IPS DF 6.9 (cell line): ENCODE measurements at regions not wholly inside any gene's neighbourhood (a gene's known extent, or its start where the extent isn't known, plus 50 kb on each side); places are given as distances from the start of the nearest gene placed in this dataset.

Experiments used
- DNase-seq: peaks from one replicate; pipeline ENCODE4 v3.0.0-alpha.2; 2013; ENCODE audit warnings: low read depth, low spot score
- H3K27ac ChIP-seq: one replicate; pipeline ENCODE4 v1.5.1; 2013; ENCODE audit warnings: low read length, control low read depth
- H3K27me3 ChIP-seq: 2 replicates; pipeline ENCODE4 v1.6.1; 2013; ENCODE audit warnings: mild to moderate bottlenecking, low read length; ENCODE audit not compliant: control insufficient read depth, insufficient read depth
- H3K36me3 ChIP-seq: 2 replicates; pipeline ENCODE4 v1.6.1; 2013; ENCODE audit warnings: low read length; ENCODE audit not compliant: control insufficient read depth, insufficient read depth
- H3K4me1 ChIP-seq: 2 replicates; pipeline ENCODE4 v1.6.1; 2013; ENCODE audit warnings: low read length; ENCODE audit not compliant: control insufficient read depth, insufficient read depth
- H3K4me3 ChIP-seq: 2 replicates; pipeline ENCODE4 v1.5.1; 2013; ENCODE audit warnings: mild to moderate bottlenecking, low read length
- H3K9me3 ChIP-seq: 2 replicates; pipeline ENCODE4 v1.6.1; 2013; ENCODE audit warnings: low read length, inconsistent platforms; ENCODE audit not compliant: control insufficient read depth, insufficient read depth
- WGBS: extraction: QIAGEN DNeasy Blood & Tissue Kit; methylation state at CpG from one replicate; pipeline ENCODE4 v1.1.7; 2013; ENCODE audit warnings: mixed read lengths, missing lambda C conversion rate; ENCODE audit not compliant: insufficient read length, insufficient coverage; 5-methylcytosine and 5-hydroxymethylcytosine counted together

DNA sequence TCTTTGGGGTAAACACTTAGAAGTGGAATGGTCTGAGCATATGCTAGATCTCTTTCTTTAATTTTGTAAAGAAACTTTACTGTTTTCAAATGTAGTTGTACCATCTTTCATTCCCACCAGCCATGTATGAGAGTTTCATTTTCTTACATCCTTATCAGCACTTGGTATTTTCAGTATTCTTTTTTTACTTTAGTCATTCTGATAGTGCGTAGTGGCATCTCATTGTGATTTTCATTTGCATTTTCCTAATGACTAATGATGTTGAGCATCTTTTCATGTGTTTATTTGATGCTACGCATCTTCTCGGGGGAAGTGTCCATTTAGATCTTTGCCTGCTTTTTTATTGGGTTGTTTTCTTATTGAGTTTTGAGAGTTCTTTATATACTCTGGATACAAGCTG, 71.3 kb upstream of the PRPS1 start:
- no peaks in the 10 kb centered on the region for H3K9me3 ChIP-seq
- no peak overlapping the region for H3K4me3 ChIP-seq
- no peaks in the 10 kb centered on the region for H3K36me3 ChIP-seq
- WGBS = no CpG with 5 or more reads among the region's 3 CpGs
- no peak overlapping the region for H3K27ac ChIP-seq
- DNase-seq = no peak
- H3K4me1 ChIP-seq = peaks cover 2% of the 10 kb centered on the region; the same call in 1 of the 2 replicates
- H3K27me3 ChIP-seq = no peaks in the 10 kb centered on the region

DNA sequence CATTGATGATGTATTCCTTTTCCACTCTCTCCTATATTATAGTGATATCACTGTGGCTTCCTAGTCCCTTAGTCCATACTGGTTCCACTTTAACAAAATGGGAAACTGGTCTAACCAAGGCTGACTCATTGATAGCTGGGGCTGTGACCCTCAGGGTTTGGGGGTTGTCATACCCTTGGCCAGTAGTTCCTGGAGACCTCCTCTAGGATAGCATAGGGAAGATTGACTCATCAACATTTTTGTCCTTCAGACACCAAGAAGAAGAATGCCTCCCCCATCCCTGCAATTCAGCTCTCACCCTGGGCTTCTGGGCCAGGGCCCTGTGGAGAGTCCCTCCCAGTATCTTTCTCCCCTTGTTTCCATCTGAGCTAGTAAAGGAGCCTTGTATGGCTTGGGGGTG, 68.8 kb upstream of the PRPS1 start:
- no peaks in the 10 kb centered on the region for H3K27me3 ChIP-seq
- H3K9me3 ChIP-seq = no peaks in the 10 kb centered on the region

DNA sequence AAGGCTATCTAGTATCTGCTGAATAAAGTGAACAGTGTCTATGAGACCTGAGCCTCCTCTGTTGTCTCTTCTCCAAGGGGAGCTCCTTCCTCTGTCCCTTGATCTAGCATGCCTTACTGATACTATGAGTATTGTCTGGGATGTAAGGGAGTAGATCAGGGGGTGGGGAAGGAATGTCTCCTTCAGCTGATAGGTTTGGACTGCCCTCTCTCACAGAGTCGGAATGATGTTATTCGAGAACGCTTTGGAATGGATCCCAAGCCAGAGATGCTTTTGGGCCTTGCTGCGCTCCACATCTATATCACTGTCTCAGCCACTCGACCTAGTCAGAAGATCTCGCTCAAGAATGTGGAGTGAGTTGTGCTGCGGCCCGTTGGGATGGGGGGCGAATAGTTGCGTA, 68.3 kb upstream of the PRPS1 start:
- Histone ChIP-seq H3K9me3 (no peaks in the 10 kb centered on the region), H3K27ac (no peak overlapping the region), H3K4me3 (no peak overlapping the region), H3K4me1 (peaks cover 3% of the 10 kb centered on the region), H3K36me3 (no peaks in the 10 kb centered on the region), H3K27me3 (no peaks in the 10 kb centered on the region)
- no CpG with 5 or more reads among the region's 10 CpGs for WGBS
- no peak for DNase-seq

More for the DNA sequence above, 68.8 kb upstream of the PRPS1 start:
- Histone ChIP-seq H3K4me3 (no peak overlapping the region), H3K27ac (no peak overlapping the region), H3K36me3 (no peaks in the 10 kb centered on the region), H3K4me1 (peaks cover 3% of the 10 kb centered on the region)
- DNase-seq = no peak

DNA sequence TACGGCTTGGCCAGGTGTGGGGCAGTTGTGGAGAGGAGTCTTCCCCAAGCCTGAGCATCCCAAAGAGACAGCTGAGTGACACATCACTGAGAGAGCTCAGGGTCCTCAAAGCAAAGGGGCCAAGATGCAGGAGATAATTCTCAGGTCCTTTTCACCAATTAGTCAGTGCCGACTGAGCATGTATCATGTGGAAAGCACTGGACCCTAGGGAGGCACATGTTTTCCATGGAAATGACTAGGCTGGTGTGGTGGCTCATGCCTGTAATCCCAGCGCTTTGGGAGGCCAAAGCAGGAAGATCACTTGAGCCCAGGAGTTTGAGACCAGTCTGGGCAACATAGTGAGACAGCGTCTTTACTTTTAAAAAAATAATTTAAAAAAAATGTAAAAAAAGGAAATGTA, 67.3 kb upstream of the PRPS1 start:
- Histone ChIP-seq H3K27me3 (no peaks in the 10 kb centered on the region), H3K4me1 (peaks cover 3% of the 10 kb centered on the region), H3K36me3 (no peaks in the 10 kb centered on the region), H3K4me3 (no peak overlapping the region), H3K27ac (no peak overlapping the region), H3K9me3 (no peaks in the 10 kb centered on the region)
- WGBS = no CpG with 5 or more reads among the region's 4 CpGs
- DNase-seq = no peak

DNA sequence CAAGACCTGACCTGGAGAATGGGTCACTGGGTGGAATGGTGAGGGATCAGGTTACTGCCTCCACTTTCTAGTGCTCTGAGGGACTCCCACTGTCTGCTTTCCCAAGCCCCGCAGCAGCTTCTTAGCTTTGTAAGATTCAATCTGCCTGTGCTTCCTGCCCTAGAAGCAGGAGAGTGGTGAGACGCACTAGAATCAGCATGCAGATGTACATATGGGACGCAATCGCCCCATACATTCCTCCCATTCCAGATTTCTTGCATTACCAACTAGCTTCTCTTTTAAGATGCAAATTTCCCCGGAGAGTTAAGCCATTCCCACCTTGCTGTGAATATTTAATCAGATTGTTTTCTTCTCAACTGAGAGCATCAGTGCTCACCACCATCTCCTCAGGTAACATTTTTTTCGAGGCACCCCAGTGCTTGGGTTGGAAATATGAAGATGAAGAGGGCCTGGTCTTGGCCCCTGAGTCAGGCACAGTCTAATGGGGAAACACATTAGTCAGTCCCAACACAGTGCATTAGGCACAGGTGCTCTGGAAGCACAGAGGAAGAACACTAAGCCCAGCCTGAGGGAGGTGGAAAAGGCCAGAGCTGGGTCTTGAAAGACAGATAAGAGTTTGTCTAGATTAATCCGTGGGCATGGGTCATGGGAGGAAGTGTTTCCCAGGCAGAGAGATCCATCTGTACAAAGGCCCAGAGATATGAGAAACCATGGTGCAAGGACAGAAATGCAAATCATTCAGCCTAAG, 66.7 kb upstream of the PRPS1 start:
- WGBS = no CpG with 5 or more reads among the region's 7 CpGs
- H3K36me3 ChIP-seq = no peaks in the 10 kb centered on the region
- peaks cover 3% of the 10 kb centered on the region for H3K4me1 ChIP-seq
- H3K4me3 ChIP-seq = no peak overlapping the region
- H3K27me3 ChIP-seq = no peaks in the 10 kb centered on the region
- no peak for DNase-seq
- no peaks in the 10 kb centered on the region for H3K9me3 ChIP-seq
- H3K27ac ChIP-seq = no peak overlapping the region

DNA sequence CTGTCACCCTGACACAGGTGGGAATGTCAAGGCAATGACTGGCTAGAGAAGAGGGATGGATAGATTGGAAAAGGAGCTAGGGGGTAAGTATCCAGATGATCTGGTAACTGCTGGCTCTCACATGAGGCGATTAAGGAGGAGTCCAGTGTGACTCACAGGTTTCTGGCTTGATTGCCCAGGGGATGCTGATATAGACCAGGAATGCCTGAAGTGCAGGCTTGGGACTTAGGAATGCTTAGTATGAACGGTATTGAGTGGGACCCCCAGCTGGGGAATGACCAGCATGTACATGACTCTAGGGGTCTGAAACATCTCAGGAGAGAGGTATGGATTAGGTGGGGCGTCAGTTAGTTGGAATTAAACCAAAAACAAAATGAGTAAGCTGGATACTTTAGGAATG, 65.8 kb upstream of the PRPS1 start:
- WGBS = no CpG with 5 or more reads among the region's 3 CpGs
- Histone ChIP-seq H3K4me1 (peaks cover 3% of the 10 kb centered on the region), H3K27ac (no peak overlapping the region), H3K27me3 (no peaks in the 10 kb centered on the region), H3K9me3 (no peaks in the 10 kb centered on the region), H3K36me3 (no peaks in the 10 kb centered on the region), H3K4me3 (no peak overlapping the region)
- DNase-seq = no peak

DNA sequence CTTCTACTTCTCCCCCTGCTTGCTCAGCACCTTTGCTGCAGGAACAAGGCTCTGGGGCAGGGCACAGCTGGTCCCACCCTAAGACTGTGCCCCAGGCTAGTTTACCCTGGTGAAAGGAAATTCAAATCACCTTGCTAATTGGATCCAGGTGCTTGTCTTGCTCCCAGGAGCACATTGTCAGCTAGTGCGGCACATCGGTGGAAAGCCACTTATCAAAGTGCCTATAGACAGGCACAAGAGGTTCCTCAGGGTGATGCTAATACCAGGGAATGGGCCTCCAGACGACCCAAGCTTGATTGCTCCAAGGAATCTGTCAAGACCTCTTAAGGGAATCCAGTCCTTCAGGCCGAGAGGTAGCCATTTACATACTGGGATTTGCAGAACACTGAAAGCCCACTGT, 64.5 kb upstream of the PRPS1 start:
- Histone ChIP-seq H3K4me3 (no peak overlapping the region), H3K4me1 (peaks cover 3% of the 10 kb centered on the region), H3K36me3 (no peaks in the 10 kb centered on the region), H3K27me3 (no peaks in the 10 kb centered on the region), H3K9me3 (no peaks in the 10 kb centered on the region), H3K27ac (no peak overlapping the region)
- no CpG with 5 or more reads among the region's 4 CpGs for WGBS
- no peak for DNase-seq

DNA sequence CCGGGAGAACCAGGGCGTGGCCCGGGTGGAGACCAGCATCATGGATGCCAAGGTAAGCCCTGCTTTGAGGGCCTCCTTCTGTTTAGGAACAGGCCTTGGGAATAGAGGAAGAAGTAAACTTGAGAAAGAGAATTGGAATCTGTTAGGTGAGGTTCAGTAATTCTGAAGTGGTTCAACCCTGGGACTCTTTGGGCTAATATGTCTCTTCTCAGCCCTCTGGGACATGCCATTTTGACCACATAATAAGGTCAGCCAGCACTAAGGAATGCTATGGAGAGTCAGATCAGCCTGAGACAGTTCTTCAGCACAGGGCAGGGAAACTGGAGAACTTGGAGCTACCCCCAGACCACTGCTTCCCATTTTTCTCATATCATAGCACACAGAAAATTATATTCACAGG, 63.3 kb upstream of the PRPS1 start:
- no peak overlapping the region for H3K27ac ChIP-seq
- peaks cover 3% of the 10 kb centered on the region for H3K4me1 ChIP-seq
- H3K9me3 ChIP-seq = no peaks in the 10 kb centered on the region
- H3K36me3 ChIP-seq = no peaks in the 10 kb centered on the region
- no CpG with 5 or more reads among the region's 3 CpGs for WGBS
- no peaks in the 10 kb centered on the region for H3K27me3 ChIP-seq
- no peak overlapping the region for H3K4me3 ChIP-seq
- no peak for DNase-seq

DNA sequence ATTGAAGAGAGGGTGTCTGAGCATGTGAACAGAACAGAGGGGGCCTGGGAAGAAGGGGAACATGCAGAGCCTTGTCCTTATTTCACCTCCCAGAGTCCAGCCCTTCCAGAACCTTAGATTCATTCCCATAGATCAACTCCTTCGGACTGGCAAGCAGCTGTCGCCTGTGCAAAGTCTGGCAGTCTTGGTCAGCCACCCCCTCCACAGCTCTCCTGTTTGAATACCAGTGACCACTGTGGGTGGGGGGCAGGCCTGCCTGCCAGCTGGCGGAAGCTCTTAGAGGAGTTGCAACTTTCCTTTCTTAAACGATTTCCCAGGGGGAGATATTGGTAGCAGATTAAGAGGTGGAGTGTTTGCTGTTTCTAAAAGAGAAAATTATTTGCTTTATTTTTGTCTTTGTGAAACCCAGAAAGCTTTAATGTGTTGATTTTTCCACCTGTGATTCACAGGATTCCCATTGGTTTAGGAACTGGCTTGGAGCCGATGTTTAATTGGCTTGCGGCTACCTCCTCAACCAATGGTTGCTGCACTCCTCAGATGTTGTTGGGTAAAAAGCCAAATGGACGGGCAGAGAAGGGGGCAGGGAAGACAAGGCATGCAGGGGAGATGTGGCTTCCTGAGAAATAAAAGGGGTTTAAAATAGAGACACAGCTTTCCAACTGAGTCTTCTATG, 62.2 kb upstream of the PRPS1 start:
- no CpG with 5 or more reads among the region's 7 CpGs for WGBS
- Histone ChIP-seq H3K9me3 (no peaks in the 10 kb centered on the region), H3K36me3 (no peaks in the 10 kb centered on the region), H3K27me3 (no peaks in the 10 kb centered on the region), H3K4me3 (no peak overlapping the region), H3K4me1 (peaks cover 3% of the 10 kb centered on the region), H3K27ac (no peak overlapping the region)
- DNase-seq = no peak

DNA sequence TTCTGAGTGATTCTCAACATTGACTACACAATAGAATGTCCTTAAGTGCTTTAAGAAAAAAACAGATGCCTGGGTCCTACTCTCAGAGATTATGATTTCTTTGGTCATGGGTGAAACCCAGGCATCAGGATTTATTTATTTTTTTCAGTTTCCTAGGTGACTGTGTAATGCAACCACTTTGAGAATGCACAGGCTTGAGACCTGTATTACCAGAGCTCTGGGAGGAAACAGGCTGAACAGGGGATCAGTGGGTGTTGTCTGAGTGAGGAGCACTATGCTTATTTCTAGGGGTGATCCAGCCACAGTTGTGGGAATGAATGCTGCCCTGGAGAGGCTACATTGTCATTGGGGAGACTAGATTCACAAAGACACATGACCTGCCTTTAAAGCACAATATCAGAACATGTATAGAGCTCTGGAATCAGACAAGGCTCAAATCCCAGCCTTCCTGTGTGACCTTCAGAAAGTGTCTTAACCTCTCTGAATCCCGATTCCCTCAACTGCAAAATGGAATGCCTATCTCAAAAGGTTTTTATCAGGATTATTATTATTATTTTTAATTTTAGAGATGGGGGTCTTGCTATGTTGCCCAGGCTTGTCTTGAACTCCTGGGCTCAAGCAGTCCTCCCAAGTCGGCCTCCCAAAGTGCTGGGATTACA, 61.6 kb upstream of the PRPS1 start:
- H3K27ac ChIP-seq = no peak overlapping the region
- H3K36me3 ChIP-seq = no peaks in the 10 kb centered on the region
- DNase-seq = no peak
- H3K27me3 ChIP-seq = no peaks in the 10 kb centered on the region
- peaks cover 3% of the 10 kb centered on the region for H3K4me1 ChIP-seq
- no CpG with 5 or more reads among the region's 2 CpGs for WGBS
- H3K9me3 ChIP-seq = no peaks in the 10 kb centered on the region
- H3K4me3 ChIP-seq = no peak overlapping the region
